ENCODE measurements at regions not wholly inside any gene's neighbourhood (a gene's known extent, or its start where the extent isn't known, plus 50 kb on each side); places are given as distances from the start of the nearest gene placed in this dataset.
"Not testable (repeated sequence)": the region's sequence is repeated elsewhere in the genome, so short reads cannot be mapped to it uniquely, and the experiment has no call there.

GRCh38 chr9:41266000-41266399 lies 76.9 kb upstream of the ZNG1F start:
- H3K4me3 Mint-ChIP-seq (ENCODE audit: low read depth); H3K9me3 Mint-ChIP-seq (ENCODE audit: low read depth); H3K27me3 Mint-ChIP-seq; DNase-seq (ENCODE audit: low spot score, unreplicated experiment); H3K27ac Mint-ChIP-seq; H3K4me1 Mint-ChIP-seq (ENCODE audit: low read depth); H3K36me3 Mint-ChIP-seq (ENCODE audit: insufficient read depth): not testable (repeated sequence)

GRCh38 chr9:41251973-41252372 lies 62.9 kb upstream of the ZNG1F start:
- peaks cover 45% of the 10 kb centered on the region for H3K9me3 Mint-ChIP-seq (ENCODE audit: low read depth)
- not testable (repeated sequence) for DNase-seq (ENCODE audit: low spot score, unreplicated experiment); H3K36me3 Mint-ChIP-seq (ENCODE audit: insufficient read depth); H3K27me3 Mint-ChIP-seq; H3K27ac Mint-ChIP-seq; H3K4me1 Mint-ChIP-seq (ENCODE audit: low read depth); H3K4me3 Mint-ChIP-seq (ENCODE audit: low read depth)

- not testable (repeated sequence) for H3K36me3 Mint-ChIP-seq (ENCODE audit: insufficient read depth); DNase-seq (ENCODE audit: low spot score, unreplicated experiment); H3K4me1 Mint-ChIP-seq (ENCODE audit: low read depth); H3K27ac Mint-ChIP-seq; H3K27me3 Mint-ChIP-seq; H3K4me3 Mint-ChIP-seq (ENCODE audit: low read depth)
- peaks cover 50% of the 10 kb centered on the region for H3K9me3 Mint-ChIP-seq (ENCODE audit: low read depth)
These were observed 62.0 kb upstream of the ZNG1F start for GRCh38 chr9:41251101-41251500.

- H3K36me3 Mint-ChIP-seq (ENCODE audit: insufficient read depth); H3K4me1 Mint-ChIP-seq (ENCODE audit: low read depth); H3K4me3 Mint-ChIP-seq (ENCODE audit: low read depth); H3K27ac Mint-ChIP-seq; DNase-seq (ENCODE audit: low spot score, unreplicated experiment); H3K27me3 Mint-ChIP-seq: not testable (repeated sequence)
- H3K9me3 Mint-ChIP-seq (ENCODE audit: low read depth), result peaks cover 42% of the 10 kb centered on the region
These were observed 57.6 kb upstream of the ZNG1F start for GRCh38 chr9:41246702-41247101.

All from progenitor cell of endocrine pancreas (in vitro differentiated cells).